ENCODE measurements at regions not wholly inside any gene's neighbourhood (a gene's known extent, or its start where the extent isn't known, plus 50 kb on each side); places are given as distances from the start of the nearest gene placed in this dataset.
A peak's percentile ranks its signal among the peaks of the same experiment; 100 is the strongest.
"Not testable (repeated sequence)": the region's sequence is repeated elsewhere in the genome, so short reads cannot be mapped to it uniquely, and the experiment has no call there.

DNA sequence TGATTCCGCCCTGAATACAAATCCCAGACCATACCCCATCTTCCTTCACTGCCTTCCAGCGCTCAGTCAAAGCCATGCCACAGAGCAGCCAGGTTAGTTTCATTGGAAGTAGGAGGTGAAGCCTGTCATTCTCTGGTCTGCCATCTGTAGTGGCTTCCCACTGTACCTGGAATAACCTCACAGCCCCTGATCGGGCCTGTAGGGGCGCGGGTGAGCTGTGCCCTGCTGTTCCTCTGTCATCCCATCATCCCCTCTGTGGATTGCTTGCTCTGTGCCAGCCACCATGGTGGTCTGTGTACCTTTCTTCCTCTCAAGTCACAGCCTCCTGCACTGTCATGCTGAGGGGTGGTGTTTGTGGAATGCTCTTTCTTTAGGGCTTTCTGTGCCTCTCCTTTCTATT, 155.1 kb downstream of the ZNF22 start:
- TF ChIP-seq, protein P1, sequence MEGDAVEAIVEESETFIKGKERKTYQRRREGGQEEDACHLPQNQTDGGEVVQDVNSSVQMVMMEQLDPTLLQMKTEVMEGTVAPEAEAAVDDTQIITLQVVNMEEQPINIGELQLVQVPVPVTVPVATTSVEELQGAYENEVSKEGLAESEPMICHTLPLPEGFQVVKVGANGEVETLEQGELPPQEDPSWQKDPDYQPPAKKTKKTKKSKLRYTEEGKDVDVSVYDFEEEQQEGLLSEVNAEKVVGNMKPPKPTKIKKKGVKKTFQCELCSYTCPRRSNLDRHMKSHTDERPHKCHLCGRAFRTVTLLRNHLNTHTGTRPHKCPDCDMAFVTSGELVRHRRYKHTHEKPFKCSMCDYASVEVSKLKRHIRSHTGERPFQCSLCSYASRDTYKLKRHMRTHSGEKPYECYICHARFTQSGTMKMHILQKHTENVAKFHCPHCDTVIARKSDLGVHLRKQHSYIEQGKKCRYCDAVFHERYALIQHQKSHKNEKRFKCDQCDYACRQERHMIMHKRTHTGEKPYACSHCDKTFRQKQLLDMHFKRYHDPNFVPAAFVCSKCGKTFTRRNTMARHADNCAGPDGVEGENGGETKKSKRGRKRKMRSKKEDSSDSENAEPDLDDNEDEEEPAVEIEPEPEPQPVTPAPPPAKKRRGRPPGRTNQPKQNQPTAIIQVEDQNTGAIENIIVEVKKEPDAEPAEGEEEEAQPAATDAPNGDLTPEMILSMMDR (conservative IDR thresholded peaks at IDR 0.05; ENCODE audit: low read depth) = no peak
- DNase-seq (ENCODE audit: low spot score) = no peak
- H3K27ac ChIP-seq = no peak overlapping the region
- CTCF ChIA-PET = no interaction called here
- POLR2A ChIA-PET (ENCODE audit: low non-redundant PET) = no interaction called here

DNA sequence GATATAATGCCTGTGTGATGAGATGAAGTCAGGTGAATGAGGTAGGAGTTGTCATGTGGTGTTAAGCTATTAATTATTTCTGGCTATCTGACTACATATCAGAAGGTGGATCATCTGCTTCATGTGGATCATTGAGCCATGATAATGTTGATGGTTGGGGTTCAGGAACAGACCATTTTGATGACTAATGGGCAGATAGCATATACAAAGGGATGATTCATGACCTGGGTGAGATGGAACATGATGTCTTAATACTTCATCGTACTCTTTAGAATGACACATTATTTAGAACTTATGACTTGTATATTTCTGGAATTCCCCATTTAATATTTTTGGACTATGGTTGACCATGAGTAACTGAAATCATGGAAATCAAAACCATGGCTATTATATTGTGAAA, 155.1 kb downstream of the OR13A1 start:
- TF ChIP-seq, protein P1 (conservative IDR thresholded peaks at IDR 0.05; ENCODE audit: low read depth) = no peak
- CTCF ChIA-PET = interaction anchor here (0.7 kb wide), 1 partner anchor 123 kb away, joined by 4 read pairs; no protein-coding TSS in a partner anchor
- H3K27ac ChIP-seq = no peak overlapping the region
- POLR2A ChIA-PET (ENCODE audit: low non-redundant PET) = no interaction called here
- peak; percentile 17 for DNase-seq (ENCODE audit: low spot score)

DNA sequence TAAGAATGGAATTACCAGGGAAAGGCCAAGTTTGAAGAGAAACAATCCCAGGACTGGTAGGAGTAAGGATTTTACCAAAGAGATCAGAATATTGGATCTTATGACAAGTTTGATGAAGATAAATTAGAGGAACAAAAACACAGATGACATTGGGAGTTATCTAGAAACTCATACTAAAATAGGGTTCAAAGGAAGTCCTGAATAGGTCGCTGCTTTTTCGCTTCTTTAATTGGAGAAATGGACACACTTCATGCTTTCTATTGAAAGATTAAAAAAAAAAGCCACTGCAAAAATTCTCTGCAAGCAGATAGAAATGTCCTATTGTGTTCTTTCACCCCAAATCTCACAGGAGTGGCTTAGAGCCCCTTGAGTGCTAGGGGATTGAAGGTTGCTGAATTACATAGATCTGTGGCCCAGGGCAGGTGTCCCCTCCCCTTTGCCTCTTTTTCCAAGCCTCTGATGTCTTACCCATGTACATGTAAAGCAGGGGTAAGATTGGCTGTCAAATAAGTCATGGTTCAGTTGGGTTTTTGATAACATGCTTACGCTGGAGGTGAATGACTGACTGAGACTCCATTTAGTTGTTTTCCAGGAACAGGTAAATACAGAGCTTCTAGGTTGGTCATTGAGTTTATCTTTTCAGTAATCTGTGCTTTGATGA, 152.0 kb downstream of the OR13A1 start:
- TF ChIP-seq, protein P1 (conservative IDR thresholded peaks at IDR 0.05; ENCODE audit: low read depth) = no peak
- ChIA-PET CTCF (no interaction called here), POLR2A (ENCODE audit: low non-redundant PET) (no interaction called here)
- no peak for DNase-seq (ENCODE audit: low spot score)
- H3K27ac ChIP-seq = no peak overlapping the region

DNA sequence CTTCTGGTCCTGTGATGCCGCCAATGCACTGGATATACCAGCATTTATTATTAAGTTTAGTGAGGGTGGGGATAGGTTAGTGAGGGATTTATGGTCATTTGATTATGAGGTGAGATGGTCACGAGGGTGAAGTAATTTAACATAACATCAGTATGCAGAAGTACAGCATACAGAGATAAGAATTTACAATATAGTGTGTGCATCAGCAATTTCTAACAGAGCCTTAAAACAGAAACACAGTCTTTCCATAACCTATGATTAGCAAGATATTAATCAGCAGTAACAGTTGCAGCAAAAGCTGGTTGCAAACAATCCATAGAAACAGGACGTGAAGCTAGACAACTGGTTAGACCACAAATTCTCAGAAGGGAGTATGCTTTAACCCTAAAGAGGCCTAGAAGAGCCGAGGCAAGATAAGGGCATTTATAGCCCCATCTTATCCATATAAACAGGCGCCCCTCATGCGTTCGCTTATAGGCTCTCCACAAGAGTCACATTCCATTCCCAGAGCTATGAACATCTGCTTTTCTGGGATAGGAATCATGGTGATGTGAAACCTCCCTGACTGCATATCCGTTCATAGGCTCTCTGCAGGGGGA, 139.8 kb downstream of the OR13A1 start:
- CTCF ChIA-PET; H3K27ac ChIP-seq; POLR2A ChIA-PET (ENCODE audit: low non-redundant PET); DNase-seq (ENCODE audit: low spot score): not testable (repeated sequence)

DNA sequence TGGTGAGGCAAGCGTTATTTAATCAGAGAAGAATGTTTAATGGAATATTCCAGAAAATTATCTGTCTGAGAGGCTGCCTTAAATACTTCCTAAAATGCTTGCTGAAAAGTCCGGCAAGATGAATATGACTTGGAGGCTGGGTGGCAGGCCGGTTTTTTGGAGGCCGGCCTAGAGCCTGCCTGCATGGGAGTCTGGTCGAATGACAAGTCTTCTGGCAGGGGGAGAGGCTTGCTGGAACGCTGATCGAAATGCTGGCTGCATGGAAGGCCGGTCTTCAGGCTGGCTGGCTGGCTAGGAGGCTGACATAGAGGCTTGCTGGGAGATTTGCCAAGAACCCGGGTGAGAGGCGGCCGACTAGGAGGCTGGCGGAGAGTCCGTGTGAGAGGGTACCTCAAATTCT, 135.7 kb downstream of the OR13A1 start:
- ChIA-PET CTCF (no interaction called here), POLR2A (ENCODE audit: low non-redundant PET) (no interaction called here)
- DNase-seq (ENCODE audit: low spot score) = no peak
- TF ChIP-seq, protein P1 (conservative IDR thresholded peaks at IDR 0.05; ENCODE audit: low read depth) = no peak
- H3K27ac ChIP-seq = no peak overlapping the region

DNA sequence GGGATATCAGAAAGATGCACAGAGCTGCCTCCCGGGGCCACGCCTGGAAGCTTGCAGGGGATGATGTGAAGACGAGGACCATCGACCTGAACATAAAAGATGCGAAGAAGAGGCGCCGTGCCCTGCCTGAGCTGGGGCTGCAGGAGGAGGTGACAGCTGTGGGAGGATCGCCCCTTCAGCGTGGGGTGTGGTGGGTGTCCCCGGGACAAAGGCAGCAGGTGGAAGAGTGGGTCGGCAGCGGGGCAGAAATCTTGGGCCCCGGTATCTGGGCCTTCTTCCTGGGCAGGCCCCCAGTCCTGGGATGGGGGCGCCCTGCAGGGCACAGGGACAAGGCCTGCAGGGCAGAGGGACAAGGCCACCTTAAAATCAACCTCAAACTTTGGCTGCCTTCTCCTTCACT, 134.9 kb downstream of the OR13A1 start:
- DNase-seq (ENCODE audit: low spot score) = no peak
- CTCF ChIA-PET = no interaction called here
- POLR2A ChIA-PET (ENCODE audit: low non-redundant PET) = no interaction called here
- H3K27ac ChIP-seq = no peak overlapping the region
- TF ChIP-seq, protein P1 (conservative IDR thresholded peaks at IDR 0.05; ENCODE audit: low read depth) = no peak
